ENCODE measurements at regions not wholly inside any gene's neighbourhood (a gene's known extent, or its start where the extent isn't known, plus 50 kb on each side); places are given as distances from the start of the nearest gene placed in this dataset.
A peak's percentile ranks its signal among the peaks of the same experiment; 100 is the strongest.
"Not testable (repeated sequence)": the region's sequence is repeated elsewhere in the genome, so short reads cannot be mapped to it uniquely, and the experiment has no call there.

DNA sequence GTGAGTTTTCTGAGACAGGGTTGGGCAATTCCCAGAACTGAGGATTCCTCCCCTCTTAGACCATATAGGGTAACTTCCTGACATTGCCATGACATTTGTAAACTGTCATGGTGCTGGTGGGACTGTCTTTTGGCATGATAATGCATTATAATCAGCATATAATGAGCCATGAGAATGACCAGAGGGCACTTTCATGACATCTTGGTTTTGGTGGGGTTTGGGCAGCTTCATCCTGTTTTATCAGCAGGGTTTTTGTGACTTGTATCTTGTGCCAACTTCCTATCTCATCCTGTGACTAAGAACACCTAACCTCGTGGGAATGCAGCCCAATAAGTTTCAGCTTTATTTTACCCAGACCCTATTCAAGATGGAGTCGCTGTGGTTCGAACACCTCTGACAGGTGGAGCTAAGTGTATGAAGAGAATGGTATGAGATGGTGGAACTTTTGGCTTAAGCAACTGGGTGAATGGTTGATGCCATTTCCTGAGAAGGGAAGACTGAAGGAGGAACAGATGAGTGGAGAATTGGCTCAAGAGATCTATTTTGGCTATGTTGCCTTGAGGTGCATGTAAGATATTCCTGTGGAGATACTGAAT is 217.3 kb downstream of the RAB11FIP4 start:
- H3K4me1 Mint-ChIP-seq: no peaks in the 10 kb centered on the region
- H3K27me3 Mint-ChIP-seq: peaks cover 7% of the 10 kb centered on the region
- ATAC-seq: no peak
- no peak overlapping the region for H3K4me3 Mint-ChIP-seq
- no peaks in the 10 kb centered on the region for H3K36me3 Mint-ChIP-seq
- H3K27ac Mint-ChIP-seq: no peak overlapping the region
- H3K9me3 Mint-ChIP-seq: no peaks in the 10 kb centered on the region

DNA sequence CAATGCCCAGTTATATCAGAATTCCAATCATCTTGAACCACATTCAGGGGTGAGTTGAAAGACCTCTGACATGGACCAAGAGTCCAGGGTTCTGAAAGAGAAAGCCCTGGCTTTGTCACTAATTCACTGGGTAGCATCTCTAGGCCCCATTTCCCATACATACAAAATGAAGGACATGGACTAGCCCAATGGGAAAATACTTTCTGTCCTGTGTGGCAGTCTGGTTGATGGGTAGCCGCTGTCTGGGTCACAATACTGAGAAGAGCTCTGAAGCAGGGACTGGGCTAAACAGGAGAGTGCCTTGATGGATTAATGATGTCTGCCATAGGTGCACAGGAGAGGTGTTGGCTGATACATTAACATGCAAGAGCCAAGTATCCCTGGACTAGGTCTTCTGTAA is 214.3 kb downstream of the RAB11FIP4 start:
- H3K27ac Mint-ChIP-seq: no peak overlapping the region
- ATAC-seq: no peak
- H3K4me1 Mint-ChIP-seq: no peaks in the 10 kb centered on the region
- H3K27me3 Mint-ChIP-seq: peaks cover 7% of the 10 kb centered on the region
- no peaks in the 10 kb centered on the region for H3K36me3 Mint-ChIP-seq
- no peak overlapping the region for H3K4me3 Mint-ChIP-seq
- H3K9me3 Mint-ChIP-seq: no peaks in the 10 kb centered on the region

DNA sequence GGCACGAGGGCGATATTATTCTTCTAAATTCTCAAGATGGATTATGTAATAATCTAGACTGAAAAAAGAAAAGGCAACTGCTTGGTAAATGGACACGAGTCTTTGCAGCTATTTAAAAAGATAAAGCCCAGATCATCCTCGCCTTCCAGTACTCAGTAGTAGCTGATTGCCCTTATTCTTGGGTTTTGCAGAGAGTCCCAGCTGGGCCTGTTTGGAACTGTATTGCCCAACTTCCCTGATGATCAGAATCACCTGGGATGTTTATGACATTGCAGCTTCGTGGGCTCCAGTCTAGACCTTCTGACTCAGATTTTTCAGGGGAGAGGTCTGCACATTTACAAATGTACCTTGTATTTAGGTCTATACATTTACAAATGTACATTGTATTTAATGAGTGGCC is 213.5 kb downstream of the RAB11FIP4 start:
- no peak for ATAC-seq
- Mint-ChIP-seq H3K9me3 (no peaks in the 10 kb centered on the region), H3K4me3 (no peak overlapping the region), H3K27ac (no peak overlapping the region), H3K4me1 (no peaks in the 10 kb centered on the region), H3K36me3 (no peaks in the 10 kb centered on the region), H3K27me3 (peaks cover 7% of the 10 kb centered on the region)

DNA sequence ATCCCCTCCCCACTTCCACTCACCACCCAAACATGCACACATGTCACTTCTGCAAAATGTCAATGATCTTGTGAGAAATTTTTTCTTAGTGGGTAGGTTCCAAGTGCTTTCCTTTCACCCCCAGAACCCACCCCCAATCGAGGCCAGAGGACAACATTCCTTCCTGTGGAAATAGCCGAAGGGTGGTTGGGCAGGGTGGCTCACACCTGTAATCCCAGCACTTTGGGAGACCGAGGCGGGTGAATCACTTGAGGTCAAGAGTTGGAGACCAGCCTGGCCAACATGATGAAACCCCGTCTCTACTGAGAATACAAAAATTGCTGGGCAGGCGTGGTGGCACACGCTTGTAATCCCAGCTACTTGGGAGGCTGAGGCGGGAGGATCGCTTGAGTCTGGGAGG is 208.7 kb downstream of the RAB11FIP4 start:
- H3K9me3 Mint-ChIP-seq: not testable (repeated sequence)

DNA sequence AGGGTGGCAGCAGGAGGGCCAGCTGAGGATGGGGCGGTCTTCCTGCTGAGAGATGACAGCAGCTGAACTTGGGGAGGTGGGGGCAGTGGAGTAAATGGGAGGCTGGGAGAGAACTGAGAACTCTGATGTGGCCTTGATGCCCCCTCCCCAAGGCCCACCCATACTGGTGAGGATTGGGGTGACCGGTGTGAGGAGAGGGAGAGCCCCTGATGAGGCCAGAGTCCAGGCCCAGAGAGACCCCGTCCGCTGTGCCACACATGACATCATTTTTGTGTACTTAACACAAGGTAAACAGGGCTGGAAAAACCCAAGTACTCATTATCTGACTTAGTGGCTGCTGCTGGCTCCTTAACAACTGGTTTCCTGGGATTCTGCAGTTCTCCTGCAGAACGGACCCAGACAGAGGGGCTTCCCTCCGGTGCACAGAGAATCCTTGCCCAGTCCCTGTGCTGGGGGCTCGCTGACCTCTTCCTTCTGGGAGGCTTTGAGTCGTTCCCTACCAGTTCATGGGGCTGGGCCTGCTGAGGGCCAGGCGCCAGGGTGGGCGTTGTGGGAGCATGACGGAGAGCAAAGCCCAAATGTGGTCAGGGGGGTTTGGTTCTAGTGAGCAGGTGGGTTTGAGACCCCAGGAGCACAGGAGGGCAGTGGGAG is 207.6 kb downstream of the RAB11FIP4 start:
- no peaks in the 10 kb centered on the region for H3K9me3 Mint-ChIP-seq
- peaks cover 38% of the 10 kb centered on the region for H3K4me1 Mint-ChIP-seq
- H3K36me3 Mint-ChIP-seq: no peaks in the 10 kb centered on the region
- H3K27ac Mint-ChIP-seq: peak overlapping the region; percentile 29
- H3K4me3 Mint-ChIP-seq: no peak overlapping the region
- H3K27me3 Mint-ChIP-seq: no peaks in the 10 kb centered on the region
- no peak for ATAC-seq

More for the DNA sequence above, 208.7 kb downstream of the RAB11FIP4 start:
- H3K4me3 Mint-ChIP-seq, H3K27ac Mint-ChIP-seq, H3K27me3 Mint-ChIP-seq, ATAC-seq, H3K36me3 Mint-ChIP-seq: not testable (repeated sequence)
- H3K4me1 Mint-ChIP-seq: peaks cover 37% of the 10 kb centered on the region

DNA sequence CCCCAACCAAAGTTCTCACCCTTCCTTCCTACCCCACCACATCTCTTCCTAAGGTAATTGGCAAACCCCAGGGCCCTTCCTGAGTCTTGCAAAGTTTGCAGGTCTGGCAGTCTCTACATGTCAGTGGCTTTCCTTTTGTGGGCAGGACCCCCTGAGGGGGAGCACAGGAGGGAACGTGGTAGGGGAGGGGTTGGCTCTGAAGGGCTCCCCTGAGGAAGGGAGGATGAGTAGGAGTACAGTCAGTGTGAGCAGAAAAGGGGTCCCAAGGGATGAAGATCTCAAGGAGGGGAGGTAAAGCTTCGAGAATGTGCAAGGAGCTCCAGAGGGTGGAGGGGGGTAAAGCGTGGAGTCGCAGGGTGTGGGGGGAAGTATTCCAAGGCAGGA is 206.9 kb downstream of the RAB11FIP4 start:
- Mint-ChIP-seq H3K4me3 (no peak overlapping the region), H3K9me3 (no peaks in the 10 kb centered on the region), H3K27me3 (no peaks in the 10 kb centered on the region), H3K4me1 (peaks cover 39% of the 10 kb centered on the region), H3K36me3 (no peaks in the 10 kb centered on the region), H3K27ac (peak overlapping the region; percentile 29)
- ATAC-seq: no peak

DNA sequence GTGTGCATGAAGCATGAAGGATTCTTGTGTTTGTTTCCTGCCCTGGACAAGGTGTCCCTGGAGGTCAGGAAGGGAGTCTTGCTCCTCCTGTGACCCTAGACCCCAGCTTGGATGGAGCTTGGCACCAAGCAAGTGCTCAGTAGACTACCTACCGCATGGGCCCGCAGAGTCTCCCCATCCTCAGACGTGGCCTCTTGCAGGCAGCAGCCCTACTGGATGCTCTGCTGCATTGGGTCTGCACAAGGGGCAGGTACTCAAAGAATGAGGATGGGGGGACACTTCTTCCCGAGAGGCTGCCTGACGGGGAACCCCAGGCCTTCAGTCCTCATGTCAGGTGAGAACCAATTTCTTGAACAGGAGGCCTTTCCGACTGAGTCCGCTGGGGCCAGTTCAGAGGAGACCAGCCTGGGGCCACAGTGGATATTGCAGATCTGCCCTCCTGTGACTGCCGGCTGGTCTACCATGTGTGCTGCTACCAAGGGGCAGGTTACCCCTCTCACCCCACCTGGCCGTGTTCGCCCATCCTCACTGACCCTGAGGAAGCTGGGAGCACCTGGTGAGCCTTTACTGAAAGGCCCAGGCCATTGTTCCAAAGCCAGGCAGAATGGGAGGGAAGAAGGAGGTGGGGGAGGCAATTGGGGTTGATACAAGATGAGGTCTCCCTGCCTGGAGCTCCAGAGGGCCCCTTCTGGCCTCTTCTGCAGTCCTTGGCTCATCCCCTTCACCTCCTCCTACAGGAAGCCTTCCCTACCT is 206.3 kb downstream of the RAB11FIP4 start:
- ATAC-seq: no peak
- Mint-ChIP-seq H3K9me3 (no peaks in the 10 kb centered on the region), H3K27ac (peak overlapping the region; percentile 80), H3K4me1 (peaks cover 44% of the 10 kb centered on the region), H3K4me3 (no peak overlapping the region), H3K36me3 (no peaks in the 10 kb centered on the region), H3K27me3 (no peaks in the 10 kb centered on the region)

DNA sequence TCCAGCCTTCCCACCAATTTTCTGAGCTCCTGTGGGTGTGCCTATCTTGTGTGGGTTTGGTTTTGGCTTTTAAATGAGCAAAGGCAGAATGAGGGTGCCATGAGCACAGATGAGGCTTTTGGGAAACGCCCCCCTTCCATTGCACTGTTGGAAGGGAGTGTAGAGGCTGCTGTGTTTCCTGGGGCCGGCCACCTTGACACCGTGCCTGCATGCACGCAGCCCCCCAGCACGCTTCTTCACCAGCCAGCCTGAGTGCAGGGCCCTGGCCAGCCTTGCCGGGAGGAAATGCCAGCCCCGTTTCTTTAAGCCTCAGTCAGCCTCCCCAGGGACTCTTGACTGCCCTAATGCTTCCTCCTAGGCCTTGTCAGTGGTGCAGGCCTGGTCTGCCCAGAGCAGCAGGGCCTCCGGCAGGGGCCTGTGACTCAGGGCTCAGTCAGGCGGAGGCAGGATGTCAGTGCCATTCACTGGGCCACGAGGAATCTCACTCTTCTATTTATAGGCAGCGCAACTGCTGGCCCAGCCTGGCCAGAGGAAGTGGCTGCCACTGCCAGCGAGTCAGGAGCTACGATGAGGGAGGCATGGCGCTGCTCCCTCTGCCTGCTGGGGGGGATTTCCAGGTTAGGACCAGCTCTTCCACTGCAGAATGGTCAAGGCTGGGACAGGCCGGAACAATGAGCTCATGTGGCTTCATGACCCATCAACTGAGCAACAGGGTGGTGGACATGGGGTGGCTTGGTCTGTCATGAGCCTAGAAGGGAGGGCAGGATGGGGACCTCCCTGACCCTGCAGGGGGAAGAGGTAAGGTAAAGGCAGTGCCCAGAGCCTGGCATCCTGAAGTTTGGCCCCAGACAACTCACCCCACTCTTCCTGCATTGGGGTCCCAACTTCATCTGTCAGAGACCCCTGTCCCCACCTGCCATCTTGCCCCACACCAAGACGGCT is 205.2 kb downstream of the RAB11FIP4 start:
- Mint-ChIP-seq H3K4me3 (no peak overlapping the region), H3K4me1 (peaks cover 45% of the 10 kb centered on the region), H3K27me3 (no peaks in the 10 kb centered on the region), H3K36me3 (no peaks in the 10 kb centered on the region), H3K9me3 (no peaks in the 10 kb centered on the region), H3K27ac (peak overlapping the region; percentile 80)
- peak; percentile 99 for ATAC-seq

DNA sequence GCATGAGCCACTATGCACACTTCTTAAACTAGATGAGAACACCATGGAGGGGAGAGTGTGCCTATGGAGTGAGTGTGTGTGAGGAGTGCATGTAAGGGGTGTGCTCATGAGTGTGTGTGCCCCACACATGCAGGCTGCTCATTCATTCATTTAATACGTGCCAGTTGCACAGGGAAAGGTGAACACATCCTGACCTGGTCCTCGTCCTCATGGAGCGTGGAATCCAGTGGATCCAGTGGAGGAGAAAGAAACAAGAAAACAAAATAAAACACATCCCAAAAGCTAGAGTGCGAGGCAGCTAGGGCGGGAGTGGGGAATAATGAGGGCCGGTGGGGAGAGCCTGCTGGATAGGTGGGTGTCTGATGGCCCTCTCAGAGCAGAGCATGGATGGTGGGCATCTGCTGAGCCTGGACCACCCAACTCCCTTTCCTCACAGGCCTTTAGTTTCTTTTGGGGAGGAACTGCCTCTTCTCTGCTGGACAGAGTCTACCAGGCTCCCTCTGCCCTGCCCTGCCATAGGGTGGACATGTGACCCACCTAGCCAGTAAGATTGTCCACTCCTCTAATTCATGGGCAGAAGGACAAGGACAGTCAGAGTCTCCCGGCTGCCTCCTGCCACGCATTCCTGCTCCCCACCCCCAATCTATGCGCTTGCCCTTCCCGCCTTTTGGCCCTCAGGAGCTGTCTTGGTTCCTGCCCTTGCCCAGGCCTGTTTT is 204.3 kb downstream of the RAB11FIP4 start:
- H3K4me1 Mint-ChIP-seq: peaks cover 45% of the 10 kb centered on the region
- peak overlapping the region; percentile 80 for H3K27ac Mint-ChIP-seq
- no peak for ATAC-seq
- H3K4me3 Mint-ChIP-seq: peak overlapping the region; percentile 31
- H3K36me3 Mint-ChIP-seq: no peaks in the 10 kb centered on the region
- H3K27me3 Mint-ChIP-seq: no peaks in the 10 kb centered on the region
- no peaks in the 10 kb centered on the region for H3K9me3 Mint-ChIP-seq

DNA sequence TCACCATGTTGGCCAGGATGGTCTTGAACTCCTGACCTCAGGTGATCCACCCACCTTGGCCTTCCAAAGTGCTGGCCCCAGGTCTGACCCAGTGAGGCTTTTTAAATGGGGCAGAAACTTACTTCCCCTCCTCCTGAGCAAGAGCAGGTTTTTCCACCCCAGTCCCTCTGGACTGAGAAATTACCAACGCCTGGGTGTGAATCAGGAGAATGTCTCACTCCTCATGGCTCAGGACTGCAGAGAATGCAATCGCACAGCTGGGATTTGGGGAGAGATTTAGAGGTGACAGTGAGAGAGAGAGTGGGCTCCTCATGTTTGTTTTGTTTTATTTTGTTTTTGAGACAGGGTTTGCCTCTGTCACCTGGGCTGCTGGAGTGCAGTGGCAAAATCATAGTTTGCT is 203.6 kb downstream of the RAB11FIP4 start:
- no peak overlapping the region for H3K27ac Mint-ChIP-seq
- no peak overlapping the region for H3K4me3 Mint-ChIP-seq
- no peaks in the 10 kb centered on the region for H3K9me3 Mint-ChIP-seq
- peaks cover 45% of the 10 kb centered on the region for H3K4me1 Mint-ChIP-seq
- H3K36me3 Mint-ChIP-seq: no peaks in the 10 kb centered on the region
- no peak for ATAC-seq
- H3K27me3 Mint-ChIP-seq: no peaks in the 10 kb centered on the region

DNA sequence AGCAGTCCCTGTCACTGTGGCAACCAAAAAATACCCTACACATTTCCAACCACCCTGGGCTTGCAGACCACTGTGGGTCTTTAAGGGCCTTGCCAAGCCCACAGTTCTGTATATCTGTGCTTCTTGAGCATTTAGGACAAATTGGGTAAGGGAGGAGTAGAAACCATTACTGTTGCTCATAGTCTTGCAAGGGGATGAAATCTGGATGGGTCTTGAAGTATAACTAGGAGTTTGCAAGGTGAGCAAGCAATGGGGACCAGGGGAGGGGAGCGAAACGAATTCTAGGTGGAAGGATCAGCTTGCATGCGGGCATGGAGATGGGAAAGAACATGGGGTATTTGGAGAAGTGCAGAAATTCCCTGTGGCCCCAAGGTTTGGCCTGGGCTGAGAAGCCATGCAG is 202.9 kb downstream of the RAB11FIP4 start:
- Mint-ChIP-seq H3K27ac (no peak overlapping the region), H3K4me1 (peaks cover 45% of the 10 kb centered on the region), H3K36me3 (no peaks in the 10 kb centered on the region), H3K9me3 (no peaks in the 10 kb centered on the region), H3K27me3 (no peaks in the 10 kb centered on the region), H3K4me3 (no peak overlapping the region)
- ATAC-seq: no peak

DNA sequence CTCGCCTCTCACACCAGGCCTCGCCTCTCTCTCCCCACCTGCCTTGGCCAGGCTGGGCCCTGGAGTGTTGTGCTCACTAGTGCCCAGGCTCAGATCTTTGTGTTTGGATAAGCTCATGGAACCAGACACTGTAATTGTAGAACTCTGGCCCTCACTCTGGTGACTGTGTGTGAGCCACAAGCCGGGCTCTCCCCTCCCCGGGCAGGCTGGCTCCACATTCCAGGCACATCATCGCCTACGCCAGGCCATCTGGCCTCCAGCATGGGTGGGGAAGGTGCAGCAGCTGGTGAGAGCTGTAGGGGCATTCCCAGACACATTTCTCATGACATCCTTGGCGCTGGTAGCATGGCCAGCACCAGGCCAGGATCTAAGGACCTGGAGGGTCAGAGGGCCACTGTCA is 202.3 kb downstream of the RAB11FIP4 start:
- Mint-ChIP-seq H3K36me3 (no peaks in the 10 kb centered on the region), H3K27me3 (no peaks in the 10 kb centered on the region), H3K4me3 (no peak overlapping the region), H3K9me3 (no peaks in the 10 kb centered on the region), H3K27ac (no peak overlapping the region), H3K4me1 (peaks cover 43% of the 10 kb centered on the region)
- ATAC-seq: no peak

DNA sequence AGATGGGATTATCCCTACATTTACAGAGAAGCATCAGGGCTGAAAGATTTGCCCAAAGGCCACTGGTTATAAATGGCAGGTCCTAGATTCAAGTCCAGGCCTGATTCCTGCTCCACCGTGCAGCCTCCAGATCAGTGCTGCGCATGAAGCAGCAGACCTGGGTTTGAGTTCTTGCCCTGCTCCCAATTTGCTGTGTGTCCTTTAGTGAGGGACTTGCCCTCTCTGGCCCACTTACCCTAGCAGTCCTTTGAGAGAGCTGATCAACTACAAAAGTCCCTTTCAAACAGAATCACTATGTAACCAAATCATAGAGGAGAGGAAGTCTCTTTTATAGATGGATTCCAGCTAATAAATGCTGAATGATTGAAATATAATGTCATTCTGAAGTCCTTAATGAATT is 200.4 kb downstream of the RAB11FIP4 start:
- no peaks in the 10 kb centered on the region for H3K27me3 Mint-ChIP-seq
- peaks cover 27% of the 10 kb centered on the region for H3K4me1 Mint-ChIP-seq
- H3K9me3 Mint-ChIP-seq: no peaks in the 10 kb centered on the region
- ATAC-seq: no peak
- no peak overlapping the region for H3K4me3 Mint-ChIP-seq
- no peaks in the 10 kb centered on the region for H3K36me3 Mint-ChIP-seq
- H3K27ac Mint-ChIP-seq: no peak overlapping the region

DNA sequence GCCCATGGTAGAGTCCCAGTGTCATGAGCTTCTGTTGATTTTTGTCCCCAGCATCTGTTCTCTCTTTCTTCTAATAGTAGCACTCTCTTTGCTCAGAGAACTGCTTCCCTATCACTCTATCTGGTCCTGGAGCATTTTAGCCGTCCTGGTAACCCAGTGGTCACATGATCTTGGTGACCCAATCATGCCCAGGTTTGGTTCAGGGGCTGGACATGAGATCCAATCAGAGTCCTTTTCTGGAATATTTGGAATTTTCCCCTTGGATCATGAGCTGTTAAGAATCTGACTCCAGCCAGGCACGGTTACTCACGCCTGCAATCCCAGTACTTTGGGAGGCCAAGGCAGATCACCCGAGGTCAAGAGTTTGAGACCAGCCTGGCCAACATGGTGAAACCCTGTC is 197.0 kb downstream of the RAB11FIP4 start:
- Mint-ChIP-seq H3K4me1 (peaks cover 20% of the 10 kb centered on the region), H3K27ac (no peak overlapping the region), H3K36me3 (no peaks in the 10 kb centered on the region), H3K9me3 (no peaks in the 10 kb centered on the region), H3K4me3 (no peak overlapping the region), H3K27me3 (no peaks in the 10 kb centered on the region)
- no peak for ATAC-seq

DNA sequence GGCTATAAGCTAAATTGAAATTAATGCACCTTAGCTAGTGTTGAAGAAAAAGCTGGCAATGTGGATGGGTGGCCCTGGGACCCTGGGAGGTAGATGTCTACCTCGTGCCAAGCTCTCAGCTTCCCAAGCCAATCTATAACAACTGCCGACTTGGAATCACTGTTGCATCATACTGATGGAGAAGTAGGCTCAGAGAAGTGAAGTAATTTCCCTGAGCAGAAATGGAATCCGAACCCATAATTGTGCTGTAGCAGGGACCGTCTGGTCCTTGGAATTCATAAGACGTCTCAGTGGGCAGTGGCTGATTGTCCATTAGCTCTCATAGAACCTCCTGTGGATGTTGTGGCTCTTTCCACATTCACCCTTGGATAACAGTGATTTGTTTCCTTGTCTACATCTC is 196.6 kb downstream of the RAB11FIP4 start:
- Mint-ChIP-seq H3K9me3 (no peaks in the 10 kb centered on the region), H3K27ac (no peak overlapping the region), H3K4me1 (peaks cover 17% of the 10 kb centered on the region), H3K27me3 (no peaks in the 10 kb centered on the region), H3K36me3 (no peaks in the 10 kb centered on the region), H3K4me3 (no peak overlapping the region)
- ATAC-seq: no peak

Data from stimulated activated memory B cell treated with anti-CD40 and anti-IgM and Interleukin-4, amounts not matched to agents 10 μg/mL and 1 μg/mL and 100 μg/mL, for 72 hours (primary cell).